ENCODE measurements at regions not wholly inside any gene's neighbourhood (a gene's known extent, or its start where the extent isn't known, plus 50 kb on each side); places are given as distances from the start of the nearest gene placed in this dataset.
"Not testable (repeated sequence)": the region's sequence is repeated elsewhere in the genome, so short reads cannot be mapped to it uniquely, and the experiment has no call there.

GRCh38 chr1:55463814-55464475, 248.8 kb upstream of the USP24 start:
- DNase-seq (ENCODE audit: low spot score): no peak

- DNase-seq (ENCODE audit: low spot score): no peak
Measured at GRCh38 chr1:55457874-55458273, 242.7 kb upstream of the USP24 start.

GRCh38 chr1:55456971-55457370, 241.8 kb upstream of the USP24 start:
- DNase-seq (ENCODE audit: low spot score): no peak

GRCh38 chr1:55448261-55448660, 233.1 kb upstream of the USP24 start:
- DNase-seq (ENCODE audit: low spot score): no peak

- DNase-seq (ENCODE audit: low spot score): no peak
Measured at GRCh38 chr1:55447488-55447887, 232.3 kb upstream of the USP24 start.

- no peak for DNase-seq (ENCODE audit: low spot score)
Measured at GRCh38 chr1:55446351-55446750, 231.2 kb upstream of the USP24 start.

- DNase-seq (ENCODE audit: low spot score): no peak
Measured at GRCh38 chr1:55445416-55445815, 230.3 kb upstream of the USP24 start.

GRCh38 chr1:55444667-55445066, 229.5 kb upstream of the USP24 start:
- no peak for DNase-seq (ENCODE audit: low spot score)

- DNase-seq (ENCODE audit: low spot score): peak; percentile 15
Measured at GRCh38 chr1:55443175-55443915, 228.2 kb upstream of the USP24 start.

- no peak for DNase-seq (ENCODE audit: low spot score)
Measured at GRCh38 chr1:55441489-55441888, 226.3 kb upstream of the USP24 start.

GRCh38 chr1:55437692-55438091, 222.5 kb upstream of the USP24 start:
- DNase-seq (ENCODE audit: low spot score): no peak

GRCh38 chr1:55430720-55431119, 215.6 kb upstream of the USP24 start:
- DNase-seq (ENCODE audit: low spot score): not testable (repeated sequence)

GRCh38 chr1:55430206-55430605, 215.0 kb upstream of the USP24 start:
- not testable (repeated sequence) for DNase-seq (ENCODE audit: low spot score)

- no peak for DNase-seq (ENCODE audit: low spot score)
Measured at GRCh38 chr1:55428944-55429931, 214.1 kb upstream of the USP24 start.

GRCh38 chr1:55428231-55428630, 213.1 kb upstream of the USP24 start:
- DNase-seq (ENCODE audit: low spot score): no peak

- no peak for DNase-seq (ENCODE audit: low spot score)
Measured at GRCh38 chr1:55427606-55428005, 212.4 kb upstream of the USP24 start.

GRCh38 chr1:55426619-55427018, 211.5 kb upstream of the USP24 start:
- no peak for DNase-seq (ENCODE audit: low spot score)

GRCh38 chr1:55426156-55426555, 211.0 kb upstream of the USP24 start:
- DNase-seq (ENCODE audit: low spot score): no peak

GRCh38 chr1:55425310-55425930, 210.3 kb upstream of the USP24 start:
- DNase-seq (ENCODE audit: low spot score): no peak

GRCh38 chr1:55423376-55423775, 208.2 kb upstream of the USP24 start:
- no peak for DNase-seq (ENCODE audit: low spot score)

- DNase-seq (ENCODE audit: low spot score): no peak
Measured at GRCh38 chr1:55420929-55421716, 206.0 kb upstream of the USP24 start.

Data from Ammon's horn (tissue), 1 donor.